Glutamatergic neuron (in vitro differentiated cells): ENCODE measurements at regions not wholly inside any gene's neighbourhood (a gene's known extent, or its start where the extent isn't known, plus 50 kb on each side); places are given as distances from the start of the nearest gene placed in this dataset.

Experiments
- DNase-seq: peaks from one replicate; pipeline ENCODE4 v3.0.0; 2022
- H3K27ac Mint-ChIP-seq: one replicate; pipeline ENCODE4 v1.8.0; 2020; ENCODE audit warnings: mild to moderate bottlenecking, mixed read lengths, inconsistent platforms; ENCODE audit not compliant: unreplicated experiment
- H3K27me3 Mint-ChIP-seq: one replicate; pipeline ENCODE4 v1.8.0; 2020; ENCODE audit warnings: mild to moderate bottlenecking, moderate library complexity, mixed read lengths, inconsistent platforms; ENCODE audit not compliant: unreplicated experiment
- H3K36me3 Mint-ChIP-seq: one replicate; pipeline ENCODE4 v1.8.0; 2020; ENCODE audit warnings: mild to moderate bottlenecking, mixed read lengths, inconsistent platforms; ENCODE audit not compliant: unreplicated experiment
- H3K4me1 Mint-ChIP-seq: one replicate; pipeline ENCODE4 v1.8.0; 2020; ENCODE audit warnings: mild to moderate bottlenecking, low read depth, mixed read lengths, inconsistent platforms; ENCODE audit not compliant: unreplicated experiment
- H3K4me3 Mint-ChIP-seq: one replicate; pipeline ENCODE4 v1.8.0; 2020; ENCODE audit warnings: mild to moderate bottlenecking, mixed read lengths, inconsistent platforms; ENCODE audit not compliant: unreplicated experiment
- H3K9me3 Mint-ChIP-seq: one replicate; pipeline ENCODE4 v1.8.0; 2020; ENCODE audit warnings: mild to moderate bottlenecking, moderate library complexity, mixed read lengths, inconsistent platforms; ENCODE audit not compliant: unreplicated experiment
- TF ChIP-seq, protein P1 (sequence below): fragments of 200-600 bp; sonication (generic); IDR thresholded peaks from one replicate; pipeline ENCODE4 v1.5.0; 2021; ENCODE audit not compliant: partially characterized antibody, unreplicated experiment

DNA sequence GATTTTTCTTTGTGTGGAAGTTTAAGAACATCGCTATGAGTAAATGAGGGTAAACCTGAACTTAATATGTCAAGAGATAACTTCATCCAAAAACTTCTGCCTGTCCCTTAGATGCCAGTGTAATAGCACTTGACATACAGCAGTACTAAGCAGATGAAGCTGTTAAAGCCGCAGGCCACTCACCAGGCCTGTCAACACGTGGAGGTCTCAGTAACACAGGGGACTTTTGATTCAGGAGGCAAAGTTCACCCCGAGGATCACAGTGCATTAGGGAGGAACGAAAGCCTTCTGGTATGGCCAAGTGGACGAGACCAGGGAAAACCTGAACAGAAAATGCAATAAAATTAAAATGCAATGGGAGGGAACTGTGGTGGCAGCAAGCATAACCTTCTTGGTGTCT, 235.7 kb downstream of the CHD9NB start:
- H3K27ac Mint-ChIP-seq: no peak overlapping the region

DNA sequence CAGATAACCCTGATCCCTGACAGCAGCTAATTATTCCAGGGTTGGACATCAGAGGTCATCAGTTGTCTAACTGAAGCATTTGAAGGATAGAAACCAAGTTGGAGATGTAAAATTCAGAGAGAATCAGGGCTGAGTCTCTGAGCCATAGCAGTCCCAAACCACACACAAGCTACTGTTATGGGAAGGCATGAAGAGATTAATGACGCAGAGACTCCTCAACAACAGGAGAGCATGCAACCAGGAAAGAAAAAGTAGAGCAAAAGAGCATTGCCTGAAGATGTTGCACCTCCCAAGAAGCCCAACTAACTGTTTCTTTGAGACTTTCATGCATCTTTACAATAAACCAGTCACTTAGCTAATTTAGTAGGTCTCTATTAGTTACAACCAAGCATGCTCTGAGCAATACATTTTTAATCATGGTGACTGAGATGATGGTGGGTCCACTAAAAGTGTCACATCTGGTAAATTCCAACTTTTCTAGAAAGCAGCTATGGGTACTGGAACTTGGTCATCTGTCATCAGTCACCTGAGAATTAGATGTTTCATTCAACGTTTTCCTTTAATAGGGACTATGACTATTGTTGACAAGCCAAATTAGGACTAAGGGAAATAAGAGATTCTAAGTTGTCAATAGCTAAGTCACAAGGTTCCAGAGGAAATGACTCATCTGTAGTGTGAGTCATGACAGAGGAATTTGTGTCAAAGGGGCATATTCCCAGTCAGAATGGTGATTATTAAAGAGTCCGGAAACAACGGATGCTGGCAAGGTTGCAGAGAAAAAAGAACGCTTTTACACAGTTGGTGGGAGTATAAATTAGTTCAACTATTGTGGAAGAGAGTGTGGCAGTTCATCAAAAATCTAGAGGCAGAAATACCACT, 239.8 kb downstream of the CHD9NB start:
- Mint-ChIP-seq H3K9me3 (peaks cover 1% of the 10 kb centered on the region), H3K27me3 (no peaks in the 10 kb centered on the region), H3K27ac (no peak overlapping the region), H3K4me1 (no peaks in the 10 kb centered on the region), H3K4me3 (no peak overlapping the region), H3K36me3 (peaks cover 12% of the 10 kb centered on the region)
- TF ChIP-seq, protein P1, sequence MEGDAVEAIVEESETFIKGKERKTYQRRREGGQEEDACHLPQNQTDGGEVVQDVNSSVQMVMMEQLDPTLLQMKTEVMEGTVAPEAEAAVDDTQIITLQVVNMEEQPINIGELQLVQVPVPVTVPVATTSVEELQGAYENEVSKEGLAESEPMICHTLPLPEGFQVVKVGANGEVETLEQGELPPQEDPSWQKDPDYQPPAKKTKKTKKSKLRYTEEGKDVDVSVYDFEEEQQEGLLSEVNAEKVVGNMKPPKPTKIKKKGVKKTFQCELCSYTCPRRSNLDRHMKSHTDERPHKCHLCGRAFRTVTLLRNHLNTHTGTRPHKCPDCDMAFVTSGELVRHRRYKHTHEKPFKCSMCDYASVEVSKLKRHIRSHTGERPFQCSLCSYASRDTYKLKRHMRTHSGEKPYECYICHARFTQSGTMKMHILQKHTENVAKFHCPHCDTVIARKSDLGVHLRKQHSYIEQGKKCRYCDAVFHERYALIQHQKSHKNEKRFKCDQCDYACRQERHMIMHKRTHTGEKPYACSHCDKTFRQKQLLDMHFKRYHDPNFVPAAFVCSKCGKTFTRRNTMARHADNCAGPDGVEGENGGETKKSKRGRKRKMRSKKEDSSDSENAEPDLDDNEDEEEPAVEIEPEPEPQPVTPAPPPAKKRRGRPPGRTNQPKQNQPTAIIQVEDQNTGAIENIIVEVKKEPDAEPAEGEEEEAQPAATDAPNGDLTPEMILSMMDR: no peak
- no peak for DNase-seq

More for the DNA sequence above, 235.7 kb downstream of the CHD9NB start:
- Mint-ChIP-seq H3K27me3 (peaks cover 4% of the 10 kb centered on the region), H3K4me3 (no peak overlapping the region), H3K4me1 (no peaks in the 10 kb centered on the region), H3K9me3 (peaks cover 1% of the 10 kb centered on the region), H3K36me3 (peaks cover 8% of the 10 kb centered on the region)
- no peak for DNase-seq
- TF ChIP-seq, protein P1: no peak

DNA sequence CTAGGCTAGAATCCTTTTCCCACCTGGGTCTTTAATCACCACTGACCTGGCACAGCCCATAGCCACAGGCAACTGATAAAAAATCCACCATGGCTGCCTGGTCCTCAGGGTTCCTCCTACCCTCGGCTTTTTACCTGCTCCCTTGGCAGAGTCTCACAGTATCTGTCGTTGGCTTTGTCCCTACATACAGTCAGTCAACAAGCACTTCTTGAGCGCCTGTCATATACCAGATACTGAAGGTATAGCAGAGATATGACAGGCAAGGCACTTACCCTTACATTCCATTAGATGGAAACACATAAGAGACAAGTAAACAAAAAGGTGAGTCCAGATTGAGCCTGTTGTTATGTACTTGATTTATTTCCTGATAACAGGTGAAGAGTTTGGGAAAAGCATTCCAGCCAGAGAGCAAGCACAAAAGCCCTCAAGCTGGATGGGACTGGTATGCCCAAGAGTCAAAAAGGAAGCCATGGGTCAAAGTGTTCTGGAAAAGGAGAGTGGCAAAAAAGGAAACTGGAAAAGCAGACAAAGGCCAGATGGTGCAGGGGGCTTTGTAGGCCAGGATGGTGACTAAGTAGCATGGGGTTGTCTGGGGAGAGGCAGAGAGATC, 247.0 kb downstream of the CHD9NB start:
- no peak overlapping the region for H3K4me3 Mint-ChIP-seq
- H3K36me3 Mint-ChIP-seq: peaks cover 10% of the 10 kb centered on the region
- H3K27ac Mint-ChIP-seq: no peak overlapping the region
- H3K4me1 Mint-ChIP-seq: no peaks in the 10 kb centered on the region
- no peak for DNase-seq
- H3K27me3 Mint-ChIP-seq: peaks cover 2% of the 10 kb centered on the region
- H3K9me3 Mint-ChIP-seq: peaks cover 3% of the 10 kb centered on the region
- TF ChIP-seq, protein P1: no peak

DNA sequence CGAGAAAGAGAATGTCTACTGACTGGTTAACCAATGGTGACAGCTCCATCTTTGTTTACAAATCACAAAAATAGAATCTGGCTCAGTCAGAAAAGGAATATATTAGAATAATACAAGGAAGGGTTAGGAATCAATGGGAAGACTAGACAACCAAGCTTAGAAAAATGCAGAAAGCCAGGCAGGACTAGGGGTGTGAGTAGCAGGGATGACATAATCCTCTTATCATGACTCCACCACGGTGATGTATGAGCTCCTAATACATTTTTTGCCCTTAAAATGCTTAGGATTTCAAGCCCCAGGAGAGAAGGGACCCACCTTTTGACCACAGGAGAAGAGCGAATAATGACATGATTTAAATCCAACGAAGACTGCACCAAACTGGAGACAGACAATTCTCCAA, 252.3 kb downstream of the CHD9NB start:
- H3K9me3 Mint-ChIP-seq: peaks cover 4% of the 10 kb centered on the region
- TF ChIP-seq, protein P1: no peak
- no peak overlapping the region for H3K27ac Mint-ChIP-seq
- DNase-seq: no peak
- peaks cover 2% of the 10 kb centered on the region for H3K27me3 Mint-ChIP-seq
- H3K36me3 Mint-ChIP-seq: no peaks in the 10 kb centered on the region
- no peak overlapping the region for H3K4me3 Mint-ChIP-seq
- H3K4me1 Mint-ChIP-seq: no peaks in the 10 kb centered on the region

DNA sequence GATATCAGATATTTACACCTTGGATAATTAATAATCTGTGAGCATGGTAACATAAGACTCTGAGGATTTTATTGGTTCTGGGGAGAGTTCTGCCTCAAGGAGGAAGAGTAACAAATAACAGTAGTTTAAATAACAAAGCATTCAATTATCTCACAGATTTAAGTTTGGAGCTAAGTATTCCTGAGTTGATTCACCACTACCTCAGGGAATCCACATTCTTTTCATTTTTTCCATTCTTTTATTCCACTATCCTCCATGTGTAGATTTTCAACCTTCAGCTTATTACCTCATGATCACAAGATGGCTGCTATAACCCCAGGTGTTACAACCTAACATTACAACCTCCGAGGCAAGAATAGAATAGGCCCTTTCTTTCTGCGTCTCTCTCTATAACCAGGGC, 252.2 kb upstream of the TOX3 start:
- H3K9me3 Mint-ChIP-seq: peaks cover 4% of the 10 kb centered on the region
- TF ChIP-seq, protein P1: no peak
- H3K4me1 Mint-ChIP-seq: no peaks in the 10 kb centered on the region
- H3K4me3 Mint-ChIP-seq: no peak overlapping the region
- DNase-seq: no peak
- H3K27me3 Mint-ChIP-seq: peaks cover 2% of the 10 kb centered on the region
- peaks cover 6% of the 10 kb centered on the region for H3K36me3 Mint-ChIP-seq
- no peak overlapping the region for H3K27ac Mint-ChIP-seq
